NCI-H510A (cell line): ENCODE measurements at regions not wholly inside any gene's neighbourhood (a gene's known extent, or its start where the extent isn't known, plus 50 kb on each side); places are given as distances from the start of the nearest gene placed in this dataset.
A peak's percentile ranks its signal among the peaks of the same experiment; 100 is the strongest.

Source experiments
- DNase-seq: peaks from one replicate; lab custom pipeline; 2025; lab: John Stamatoyannopoulos, UW

DNA sequence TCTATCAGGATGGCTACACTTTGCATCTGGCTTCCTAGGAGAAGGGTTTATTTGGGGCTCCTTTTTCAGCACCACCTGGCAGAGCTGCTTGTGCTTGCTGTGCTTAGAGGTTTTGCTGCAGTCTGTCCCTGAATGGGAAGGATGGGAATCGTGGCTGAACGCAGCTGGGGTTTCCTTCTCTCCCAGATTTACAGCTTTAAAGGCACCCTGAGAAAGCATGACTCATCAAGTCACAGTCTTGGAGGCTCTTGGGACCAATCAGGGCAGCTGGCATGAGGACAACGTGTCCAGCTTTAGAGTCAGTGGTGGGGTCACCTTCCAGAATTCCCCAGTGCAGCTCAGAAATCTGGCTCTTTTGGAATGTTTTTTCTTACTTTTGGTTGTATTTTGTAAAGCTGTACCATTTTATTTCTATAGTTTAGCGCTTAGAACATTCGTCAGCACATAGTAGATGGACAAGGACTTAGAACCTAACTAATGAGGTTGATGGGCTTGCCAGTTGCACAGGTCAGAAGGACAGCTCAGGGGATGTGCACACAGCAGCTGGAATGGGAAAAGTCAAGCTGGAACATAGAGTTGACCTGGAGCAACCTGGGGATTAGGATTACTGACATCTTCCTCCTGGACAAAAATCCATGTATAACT lies 222.6 kb downstream of the PRDM2 start:
- DNase-seq: no peak

DNA sequence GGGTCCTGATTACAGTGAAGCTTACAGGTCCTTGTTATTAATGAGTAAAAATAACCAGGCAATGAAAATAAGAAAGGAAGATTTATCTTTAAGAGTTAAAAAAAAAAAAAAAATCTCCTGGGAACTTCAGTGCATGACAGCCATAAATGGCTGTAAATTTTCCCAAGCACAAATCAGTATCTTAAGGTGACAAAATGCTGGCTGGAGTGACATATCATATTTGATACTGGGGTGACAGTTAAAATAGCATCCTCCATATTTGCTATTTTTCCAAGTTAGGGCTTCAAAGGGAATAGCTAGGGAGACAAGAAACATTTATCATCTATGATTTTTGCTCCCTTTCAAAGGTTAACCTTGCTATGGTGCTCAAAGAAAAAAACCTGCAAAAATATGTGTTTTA lies 226.6 kb downstream of the PRDM2 start:
- DNase-seq: no peak

DNA sequence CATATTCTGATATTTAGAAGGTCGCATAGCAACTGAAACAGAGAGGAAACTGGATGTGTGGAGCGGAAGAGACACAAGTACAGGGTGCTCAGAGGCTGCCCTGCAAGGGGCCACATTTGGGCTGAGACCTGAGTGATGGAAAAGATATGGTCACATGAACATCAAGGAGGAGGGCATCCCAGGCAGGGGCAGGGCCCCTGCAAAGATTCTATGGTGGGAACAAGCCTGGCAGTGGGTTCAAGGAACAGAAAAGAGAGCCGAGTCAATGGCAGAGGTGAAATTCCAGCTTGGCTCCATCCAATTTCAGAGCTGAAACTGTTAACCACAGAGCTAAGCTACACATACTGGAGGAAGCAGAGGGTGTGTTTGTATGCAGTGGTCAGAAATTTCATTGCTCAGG lies 227.7 kb downstream of the PRDM2 start:
- no peak for DNase-seq

DNA sequence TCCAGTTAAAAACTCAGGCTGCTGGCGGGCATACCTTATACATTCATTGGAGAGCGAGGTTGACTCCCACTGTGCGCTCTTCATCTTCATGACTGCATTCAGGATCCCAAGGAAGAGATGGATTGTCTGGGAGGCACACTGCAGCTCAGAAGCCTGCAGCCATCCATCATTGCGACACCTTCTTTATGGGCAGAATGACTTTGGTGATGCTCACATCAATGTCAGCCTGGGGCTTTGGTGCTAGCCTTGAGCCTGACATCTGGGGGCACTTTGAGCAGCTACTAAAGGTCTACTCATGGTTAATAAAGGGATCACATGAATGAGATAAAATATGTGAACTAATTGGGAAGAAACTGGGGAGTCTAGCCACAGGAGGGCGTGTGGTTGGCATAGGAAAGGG lies 229.3 kb downstream of the PRDM2 start:
- DNase-seq: no peak

DNA sequence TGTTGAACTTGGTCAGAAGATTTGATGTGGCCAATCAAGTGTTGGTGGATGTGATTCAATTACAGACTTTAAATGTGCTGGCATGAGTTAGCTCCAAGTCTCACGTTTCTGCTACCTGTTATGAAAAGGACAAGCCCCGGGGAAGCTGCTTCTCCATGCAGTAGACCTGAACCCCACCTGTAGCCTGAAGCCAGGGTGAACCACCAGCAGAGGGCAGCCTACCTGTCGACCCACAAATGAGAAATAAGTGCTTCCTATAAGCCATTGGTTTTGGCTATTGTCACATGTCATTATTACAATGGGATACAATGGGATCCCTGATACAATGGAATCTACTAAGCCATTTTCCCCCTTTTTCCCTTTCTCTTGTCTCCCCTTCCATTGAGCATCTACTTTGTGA lies 230.2 kb downstream of the PRDM2 start:
- DNase-seq: no peak

DNA sequence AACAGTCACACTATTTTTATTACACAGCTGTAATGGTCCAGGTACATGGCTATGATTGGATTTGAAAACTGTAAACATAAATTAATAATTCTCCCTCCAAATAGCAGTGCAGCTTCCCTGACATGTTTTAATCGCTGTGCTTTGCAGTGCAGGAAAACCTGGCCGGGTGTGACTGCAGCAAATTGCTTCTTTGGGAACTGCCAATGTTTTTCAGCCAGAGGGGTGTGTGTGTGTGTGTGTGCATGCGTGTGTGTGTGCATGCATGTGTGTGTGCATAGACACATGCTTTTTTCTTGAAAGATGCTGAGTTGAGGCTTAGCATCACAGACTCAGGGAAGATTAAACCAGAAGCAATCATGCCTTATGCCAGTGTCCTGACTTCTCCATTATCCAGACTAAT lies 231.2 kb downstream of the PRDM2 start:
- no peak for DNase-seq

DNA sequence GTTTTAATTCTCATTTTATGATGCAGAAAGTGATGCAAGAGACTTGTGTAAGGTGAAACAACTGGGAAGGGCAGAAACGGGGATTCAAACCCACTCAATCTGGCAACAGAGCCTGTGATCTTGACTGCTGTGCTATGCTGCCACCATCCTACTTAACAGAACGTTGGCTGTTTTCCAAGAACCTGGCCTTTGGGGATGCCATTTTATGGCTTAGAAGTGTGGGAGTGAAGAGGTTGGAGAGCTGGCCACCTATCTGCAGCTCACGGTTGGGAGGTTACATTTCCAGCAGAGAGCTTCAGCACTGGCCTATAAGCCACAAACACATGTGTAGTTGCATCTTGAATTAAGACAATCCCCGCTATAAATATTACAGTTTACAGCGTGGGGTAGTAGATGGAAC lies 235.3 kb downstream of the PRDM2 start:
- peak; percentile 88 for DNase-seq

DNA sequence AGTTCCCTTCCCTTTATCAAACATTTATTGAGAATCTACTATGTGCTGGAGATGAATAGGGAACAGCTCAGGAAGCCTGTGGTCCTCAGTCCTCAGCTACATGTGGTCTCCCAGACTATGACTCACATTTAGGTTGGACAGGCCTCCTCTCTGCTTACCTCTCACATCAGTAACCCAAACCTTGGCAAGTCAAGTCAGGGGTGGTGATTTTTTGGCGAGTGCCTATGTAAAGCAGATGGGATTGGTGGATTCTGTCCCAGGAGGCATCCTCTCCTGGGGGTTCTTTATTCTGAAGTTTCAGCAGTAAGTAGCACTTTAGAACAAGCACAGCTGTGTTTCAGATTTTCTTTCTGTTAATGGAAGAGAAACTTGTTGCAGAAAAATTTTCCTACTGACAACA lies 241.3 kb downstream of the PRDM2 start:
- no peak for DNase-seq

DNA sequence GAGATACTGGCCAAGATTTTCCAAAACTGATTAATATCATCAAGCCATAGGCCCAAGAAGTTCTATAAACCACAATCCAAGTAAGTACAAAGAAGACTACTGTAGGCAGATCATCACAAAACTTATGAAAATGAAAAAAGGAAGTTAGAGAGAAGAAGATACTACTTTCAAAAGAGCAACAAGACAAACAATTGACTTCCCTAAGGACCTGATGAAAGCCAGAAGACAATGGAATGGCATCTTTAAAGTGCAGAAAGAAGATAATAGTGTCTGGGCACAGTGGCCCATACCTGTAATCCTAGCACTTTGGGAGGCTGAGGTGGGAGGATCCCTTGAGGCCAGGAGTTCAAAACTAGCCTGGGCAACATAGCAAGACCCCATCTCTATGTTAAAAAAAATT lies 243.1 kb downstream of the PRDM2 start:
- no peak for DNase-seq

DNA sequence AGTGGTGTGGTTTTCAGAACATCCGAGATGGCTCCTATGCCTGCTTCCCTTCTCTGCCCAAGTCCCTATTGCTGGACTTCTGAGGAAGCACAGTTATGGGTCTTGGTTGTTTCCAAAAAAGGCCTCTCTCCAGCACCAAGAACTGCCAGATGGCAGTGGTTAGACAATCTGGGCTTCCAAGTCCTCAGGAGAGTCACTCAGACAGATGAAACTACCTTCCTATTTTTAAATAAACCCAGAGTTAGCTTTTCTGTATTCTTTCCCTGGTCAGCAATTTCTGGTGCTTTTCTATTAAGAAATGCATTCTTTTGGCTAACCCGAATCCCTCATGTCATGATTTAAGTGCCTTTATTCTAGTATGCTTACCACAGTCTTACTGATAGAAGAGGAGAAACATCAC lies 245.9 kb downstream of the PRDM2 start:
- DNase-seq: no peak

GRCh38 chr1:13947658-13948057 lies 247.7 kb downstream of the PRDM2 start:
- no peak for DNase-seq

DNA sequence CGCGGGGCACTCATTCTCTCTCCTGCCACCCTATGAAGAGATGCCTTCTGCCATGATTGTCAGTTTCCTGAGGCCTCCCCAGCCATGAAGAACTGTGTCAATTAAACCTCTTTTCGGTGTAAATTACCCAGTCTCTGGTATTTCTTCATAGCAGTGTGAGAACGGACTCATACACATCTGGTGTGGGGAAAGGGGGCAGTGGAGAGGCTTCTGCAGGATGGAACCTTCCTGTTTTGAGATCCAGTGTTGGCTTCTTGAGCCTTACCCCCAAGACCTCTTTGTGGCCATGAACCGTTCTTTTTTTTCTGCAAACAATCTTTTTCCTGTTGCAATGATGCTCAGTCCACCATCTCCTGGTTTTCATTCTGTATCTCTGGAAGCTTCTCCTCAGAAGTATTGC lies 248.4 kb downstream of the PRDM2 start:
- no peak for DNase-seq

DNA sequence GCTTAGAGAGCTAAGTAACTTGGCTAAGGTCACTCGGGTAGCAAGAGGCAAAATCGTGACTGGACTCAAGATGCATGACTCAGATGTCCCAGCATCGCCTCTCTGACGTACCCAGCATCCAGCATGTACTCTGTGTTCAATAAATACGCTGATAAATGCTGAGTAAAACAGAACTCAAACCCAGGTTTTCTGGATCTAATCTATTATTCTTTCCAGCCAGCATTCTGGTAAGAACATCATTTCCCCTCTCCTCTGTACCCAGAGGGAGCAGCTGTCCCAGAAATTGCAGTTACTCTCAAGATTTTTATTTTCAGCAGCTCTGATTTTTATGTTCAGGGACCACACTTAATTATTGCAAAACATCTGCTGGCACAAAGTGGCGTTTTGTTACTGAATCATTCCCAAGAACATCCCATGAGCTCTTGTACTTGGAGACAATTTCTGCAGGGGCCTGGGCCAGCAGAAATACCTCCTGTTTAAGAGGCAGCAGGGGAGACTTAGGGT lies 249.0 kb downstream of the PRDM2 start:
- no peak for DNase-seq

DNA sequence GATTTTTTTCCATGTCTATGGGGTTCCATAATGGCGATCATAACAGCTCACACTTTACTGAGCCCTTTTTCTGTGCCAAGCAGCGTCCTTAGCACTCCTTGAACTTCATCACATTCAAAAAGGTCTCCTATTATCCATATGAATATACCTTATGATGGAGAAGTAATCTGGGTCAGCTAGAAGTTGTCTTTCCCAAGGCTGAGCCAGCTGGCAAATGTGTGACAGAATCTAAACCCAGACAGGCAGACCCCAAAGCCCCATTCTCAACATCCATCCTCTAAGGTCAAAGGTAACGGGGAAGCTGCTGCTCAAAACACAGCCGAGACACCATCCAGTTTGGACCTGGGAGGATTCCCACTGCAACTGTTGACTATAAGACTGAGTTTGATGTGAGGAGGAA lies 249.6 kb downstream of the PRDM2 start:
- no peak for DNase-seq

- no peak for DNase-seq
These were observed 250.6 kb downstream of the PRDM2 start for GRCh38 chr1:13950637-13951036.

GRCh38 chr1:13951793-13952751 lies 252.1 kb downstream of the PRDM2 start:
- no peak for DNase-seq

DNA sequence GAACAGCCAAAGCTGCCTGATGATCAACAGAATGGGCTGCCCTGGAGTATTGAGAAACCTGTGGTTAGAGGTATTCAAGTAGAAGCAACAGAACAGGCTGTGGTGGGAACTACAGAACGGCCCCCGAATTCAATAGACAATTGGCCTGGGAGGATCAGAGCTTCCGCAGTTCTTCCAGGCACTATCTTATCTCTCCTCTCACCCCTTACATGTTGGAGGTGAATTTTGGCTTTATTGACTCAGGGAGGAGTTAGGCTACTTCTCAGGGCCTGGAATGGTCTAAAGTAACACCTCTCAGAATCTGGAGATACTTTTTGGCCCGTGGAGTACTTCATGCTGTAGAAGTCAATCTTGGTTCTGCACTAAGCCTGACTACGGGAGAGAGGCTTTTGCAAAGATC lies 253.0 kb downstream of the PRDM2 start:
- no peak for DNase-seq

- no peak for DNase-seq
These were observed 256.4 kb downstream of the PRDM2 start for GRCh38 chr1:13956393-13956792.

DNA sequence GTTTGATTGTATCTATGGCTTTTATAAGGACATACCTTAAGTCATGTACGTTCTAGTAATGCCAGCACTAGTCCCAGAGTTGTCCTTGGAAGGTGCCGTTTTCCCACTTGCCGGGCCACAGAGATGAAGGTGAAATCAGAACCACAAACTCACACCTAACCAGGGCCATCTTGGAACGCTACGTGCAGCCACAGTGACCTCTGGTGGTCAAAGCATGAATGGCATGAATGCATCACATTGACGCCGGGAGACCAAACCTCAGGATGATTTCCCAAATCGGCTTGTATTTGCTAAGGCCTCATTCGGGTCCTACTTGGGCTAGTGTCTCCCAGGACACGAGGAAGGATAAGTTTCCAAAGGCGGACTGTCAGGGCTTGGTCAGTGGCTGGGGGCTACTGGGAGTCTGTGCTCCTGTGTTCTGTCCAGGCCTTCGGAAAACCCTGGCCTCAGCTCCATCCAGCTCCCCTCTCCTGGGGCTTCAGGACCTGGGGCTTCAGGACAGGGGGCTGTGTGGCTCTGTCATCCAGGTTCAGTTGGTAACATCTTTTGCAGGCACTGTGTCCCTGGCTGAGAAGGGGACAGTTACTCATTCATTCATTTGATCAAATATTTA lies 260.5 kb downstream of the PRDM2 start:
- DNase-seq: peak; percentile 37

GRCh38 chr1:13964768-13965167 lies 264.8 kb downstream of the PRDM2 start:
- DNase-seq: no peak

DNA sequence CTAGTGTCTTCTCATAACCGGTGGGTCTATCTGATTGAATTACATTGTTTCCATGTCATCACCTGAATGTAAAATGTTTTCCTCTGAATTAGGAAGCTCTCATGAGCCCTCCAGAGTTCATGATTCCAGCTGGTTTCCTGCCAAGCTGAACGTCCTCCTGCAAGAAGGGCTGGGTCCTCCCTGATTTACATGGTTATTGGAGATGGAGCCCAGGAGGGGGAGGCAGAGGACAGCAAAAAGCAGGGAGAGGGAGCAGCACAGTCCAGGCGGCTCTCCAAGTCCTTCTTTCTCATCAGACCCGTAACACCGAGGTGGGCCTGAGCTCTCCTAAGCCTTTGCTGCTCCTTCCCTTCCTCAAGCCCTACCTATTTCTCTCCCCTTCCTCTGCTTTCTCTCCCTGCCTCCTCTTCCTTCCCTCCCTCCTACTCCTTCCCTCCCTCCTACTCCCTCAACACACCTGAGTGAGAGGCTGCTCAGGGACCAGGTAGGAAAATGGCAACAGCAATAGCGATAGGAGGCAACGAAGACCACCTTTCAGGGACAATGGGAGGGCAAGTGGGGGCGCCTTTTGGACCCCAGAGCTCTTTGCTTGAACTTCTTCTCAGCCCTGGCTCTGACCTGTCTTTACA lies 265.9 kb downstream of the PRDM2 start:
- peak; percentile 78 for DNase-seq

- DNase-seq: no peak
These were observed 267.7 kb downstream of the PRDM2 start for GRCh38 chr1:13967707-13968106.
